ENCODE measurements at regions not wholly inside any gene's neighbourhood (a gene's known extent, or its start where the extent isn't known, plus 50 kb on each side); places are given as distances from the start of the nearest gene placed in this dataset.
A peak's percentile ranks its signal among the peaks of the same experiment; 100 is the strongest.
"Not testable (repeated sequence)": the region's sequence is repeated elsewhere in the genome, so short reads cannot be mapped to it uniquely, and the experiment has no call there.

DNA sequence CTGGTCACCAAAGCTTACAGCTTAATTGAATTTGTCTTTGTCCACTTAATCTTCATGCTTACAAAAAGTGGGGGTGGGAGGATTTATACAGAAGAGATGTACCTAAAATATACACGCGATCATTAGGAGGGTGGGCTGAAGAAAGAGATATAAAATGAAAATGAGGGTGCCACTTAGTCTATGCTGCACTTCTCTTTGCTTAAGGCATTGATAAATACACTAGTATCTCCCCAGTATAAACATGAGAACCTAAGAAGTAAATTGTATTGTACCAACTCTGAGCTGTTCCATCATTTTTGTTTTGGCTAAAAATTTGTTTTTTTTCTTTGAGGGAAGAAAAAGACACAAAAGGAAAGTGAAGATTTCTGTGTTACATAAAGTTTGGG is 170.8 kb upstream of the ZNF217 start:
- no peak overlapping the region for H3K4me3 Mint-ChIP-seq
- H3K27me3 Mint-ChIP-seq: no peaks in the 10 kb centered on the region
- H3K4me1 Mint-ChIP-seq (ENCODE audit: low read depth): peaks cover 13% of the 10 kb centered on the region
- no peaks in the 10 kb centered on the region for H3K36me3 Mint-ChIP-seq (ENCODE audit: low read depth)
- H3K9me3 Mint-ChIP-seq: no peaks in the 10 kb centered on the region
- no peak for DNase-seq
- H3K27ac Mint-ChIP-seq: no peak overlapping the region

DNA sequence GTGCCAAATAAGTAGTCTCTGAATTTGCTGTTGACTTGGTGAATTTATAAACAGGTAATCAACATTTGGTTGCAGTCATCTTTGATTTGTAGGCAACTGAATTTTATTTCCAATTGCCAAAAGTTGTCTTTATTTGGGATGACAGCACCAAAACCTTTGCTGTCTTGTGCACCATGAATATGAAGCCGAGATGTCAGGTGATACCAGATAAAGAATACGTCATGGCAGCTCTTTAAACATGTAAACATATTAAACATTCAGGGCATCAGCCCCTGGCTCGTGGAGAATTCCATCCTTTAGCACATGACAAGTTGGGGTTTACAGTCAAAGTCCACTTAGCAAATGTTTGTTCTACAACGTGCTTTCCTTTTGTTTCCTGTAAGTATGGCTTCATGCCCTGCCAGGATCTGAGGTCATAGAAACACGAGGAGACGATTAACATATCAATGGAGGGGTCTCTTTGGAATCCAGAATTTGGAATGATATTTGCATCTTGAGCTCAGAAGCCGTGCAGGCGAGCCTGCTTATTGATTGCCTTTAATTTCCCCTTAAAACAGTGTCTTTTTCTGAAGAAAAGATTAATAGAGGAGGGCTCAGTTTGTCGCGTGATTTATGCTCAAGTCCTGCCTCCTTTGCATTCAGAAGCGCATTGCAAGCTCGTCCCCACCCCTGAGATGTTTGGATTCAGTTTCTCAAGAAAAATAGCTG is 170.2 kb upstream of the ZNF217 start:
- Mint-ChIP-seq H3K4me3 (no peak overlapping the region), H3K27ac (no peak overlapping the region), H3K27me3 (no peaks in the 10 kb centered on the region), H3K9me3 (no peaks in the 10 kb centered on the region), H3K36me3 (ENCODE audit: low read depth) (no peaks in the 10 kb centered on the region), H3K4me1 (ENCODE audit: low read depth) (peaks cover 13% of the 10 kb centered on the region)
- no peak for DNase-seq

DNA sequence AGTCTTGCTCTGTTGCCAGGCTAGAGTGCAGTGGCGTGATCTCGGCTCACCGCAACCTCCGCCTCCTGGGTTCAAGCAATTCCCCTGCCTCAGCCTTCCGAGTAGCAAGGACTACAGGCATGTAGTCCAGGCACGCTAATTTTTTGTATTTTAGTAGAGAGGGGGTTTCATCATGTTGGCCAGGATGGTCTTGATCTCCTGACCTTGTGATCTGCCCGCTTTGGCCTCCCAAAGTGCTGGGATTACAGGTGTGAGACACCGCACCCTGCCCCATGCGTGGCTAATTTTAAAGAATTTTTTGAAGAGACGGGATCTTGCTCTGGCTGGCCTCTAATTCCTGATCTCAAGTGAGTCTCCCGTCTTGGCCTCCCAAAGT is 168.8 kb upstream of the ZNF217 start:
- H3K27me3 Mint-ChIP-seq; H3K4me3 Mint-ChIP-seq; H3K4me1 Mint-ChIP-seq (ENCODE audit: low read depth); DNase-seq; H3K9me3 Mint-ChIP-seq; H3K36me3 Mint-ChIP-seq (ENCODE audit: low read depth); H3K27ac Mint-ChIP-seq: not testable (repeated sequence)

DNA sequence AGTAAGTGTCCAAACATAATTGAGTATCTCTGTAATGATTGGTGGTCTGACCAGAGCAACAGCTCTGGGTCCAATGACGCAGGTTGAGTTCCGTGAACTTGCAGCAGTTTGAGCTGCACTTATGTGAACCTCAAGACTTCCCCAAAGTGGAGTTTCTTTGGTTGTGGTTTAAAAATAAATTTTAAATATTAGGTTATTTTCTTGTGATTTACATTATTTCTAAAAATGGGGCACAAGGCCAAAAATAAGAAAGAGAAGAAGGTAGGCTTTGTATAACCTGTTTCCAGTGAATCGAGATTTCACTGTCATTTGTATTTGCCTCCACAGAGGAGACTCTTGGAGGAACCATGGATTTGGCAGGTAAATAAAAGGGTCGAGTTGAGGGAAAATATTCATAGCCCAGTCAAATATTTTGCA is 166.4 kb upstream of the ZNF217 start:
- H3K36me3 Mint-ChIP-seq (ENCODE audit: low read depth): no peaks in the 10 kb centered on the region
- no peak overlapping the region for H3K4me3 Mint-ChIP-seq
- no peaks in the 10 kb centered on the region for H3K9me3 Mint-ChIP-seq
- H3K27me3 Mint-ChIP-seq: no peaks in the 10 kb centered on the region
- no peak overlapping the region for H3K27ac Mint-ChIP-seq
- H3K4me1 Mint-ChIP-seq (ENCODE audit: low read depth): peaks cover 16% of the 10 kb centered on the region
- no peak for DNase-seq

DNA sequence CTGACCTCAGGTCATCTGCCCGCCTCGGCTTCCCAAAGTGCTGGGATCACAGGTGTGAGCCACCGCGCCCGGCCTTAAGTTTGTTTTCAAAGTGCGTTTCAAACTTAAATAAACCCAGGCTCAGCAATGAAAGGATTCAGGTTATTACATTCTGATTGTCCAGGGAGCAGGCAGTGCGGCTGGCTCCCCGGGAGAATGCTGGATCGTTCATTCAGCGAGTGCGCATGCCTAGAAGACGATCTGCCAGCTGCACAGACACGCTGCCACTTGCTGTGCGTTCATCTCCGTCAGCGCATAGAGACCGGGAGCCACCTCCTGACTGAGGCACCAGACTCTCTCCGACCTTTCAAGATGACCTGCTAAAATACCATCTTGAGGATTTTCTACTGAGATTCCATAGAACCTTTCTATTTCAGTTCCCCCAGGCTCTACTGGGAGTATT is 163.9 kb upstream of the ZNF217 start:
- H3K27me3 Mint-ChIP-seq: no peaks in the 10 kb centered on the region
- H3K4me3 Mint-ChIP-seq: no peak overlapping the region
- no peak overlapping the region for H3K27ac Mint-ChIP-seq
- no peaks in the 10 kb centered on the region for H3K36me3 Mint-ChIP-seq (ENCODE audit: low read depth)
- DNase-seq: no peak
- H3K9me3 Mint-ChIP-seq: no peaks in the 10 kb centered on the region
- H3K4me1 Mint-ChIP-seq (ENCODE audit: low read depth): peaks cover 42% of the 10 kb centered on the region

DNA sequence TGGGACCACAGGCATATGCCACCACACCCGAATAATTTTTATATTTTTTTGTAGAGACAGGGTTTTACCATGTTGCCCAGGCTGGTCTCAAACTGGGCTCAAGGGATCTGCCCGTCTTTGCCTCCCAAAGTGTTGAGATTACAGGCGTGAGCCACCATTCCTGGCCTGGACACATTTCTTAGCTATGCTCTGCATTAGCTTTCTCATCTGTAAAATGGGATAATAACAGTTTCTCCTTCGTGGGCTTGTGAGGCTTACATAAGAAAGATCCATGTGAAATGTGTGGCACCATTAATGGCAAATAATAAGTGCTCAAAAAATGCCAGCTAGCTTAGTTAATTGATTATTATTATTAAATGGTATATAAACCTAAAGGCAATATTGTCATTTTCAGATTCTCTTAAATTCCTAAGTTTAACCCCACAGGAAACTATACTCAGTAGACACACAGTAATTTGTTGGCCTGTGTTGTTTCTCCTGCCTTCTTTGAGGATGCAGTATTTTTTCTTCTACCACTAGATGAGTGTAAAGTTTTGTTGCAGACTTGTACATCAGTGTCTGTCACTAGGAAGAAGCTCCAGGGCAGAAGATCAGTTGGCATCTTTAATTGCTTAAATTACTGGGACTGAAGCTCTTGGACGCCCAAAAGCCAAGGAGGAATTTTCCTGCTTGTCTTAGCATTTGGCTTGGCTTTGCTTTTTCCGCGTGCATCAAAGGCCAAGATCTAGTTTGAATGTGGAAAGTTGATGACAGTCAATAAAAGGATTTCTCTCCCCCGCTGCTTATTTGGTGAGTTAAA is 162.3 kb upstream of the ZNF217 start:
- peaks cover 57% of the 10 kb centered on the region for H3K4me1 Mint-ChIP-seq (ENCODE audit: low read depth)
- H3K27me3 Mint-ChIP-seq: no peaks in the 10 kb centered on the region
- peak overlapping the region; percentile 26 for H3K27ac Mint-ChIP-seq
- H3K9me3 Mint-ChIP-seq: no peaks in the 10 kb centered on the region
- DNase-seq: no peak
- H3K4me3 Mint-ChIP-seq: no peak overlapping the region
- H3K36me3 Mint-ChIP-seq (ENCODE audit: low read depth): no peaks in the 10 kb centered on the region

DNA sequence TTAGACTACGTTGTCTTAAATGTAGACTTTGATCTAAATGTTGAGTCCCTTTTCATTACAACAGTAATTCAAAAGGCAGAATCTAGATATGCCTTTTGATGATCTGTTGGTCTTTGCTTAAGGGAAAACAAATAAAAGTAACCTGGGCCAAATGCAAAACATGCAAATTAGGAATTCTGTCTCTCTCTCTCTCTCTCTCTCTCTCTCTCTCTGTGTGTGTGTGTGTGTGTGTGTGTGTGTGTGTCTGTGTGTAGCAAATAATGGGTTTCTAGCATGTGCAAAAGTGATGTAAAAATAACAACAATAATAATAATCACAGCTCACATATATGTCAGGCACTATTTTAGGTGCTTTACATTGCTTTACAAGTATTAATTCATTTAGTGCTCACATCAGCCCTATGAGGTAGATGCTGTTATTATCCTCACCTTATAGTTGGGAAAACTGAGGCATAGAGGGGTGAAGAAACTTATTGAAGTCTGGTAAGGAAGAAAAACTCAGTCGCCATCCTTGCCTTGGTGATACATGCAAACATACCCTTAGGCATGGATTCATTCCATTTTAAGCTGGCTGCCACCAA is 160.3 kb upstream of the ZNF217 start:
- H3K4me1 Mint-ChIP-seq (ENCODE audit: low read depth): peaks cover 74% of the 10 kb centered on the region
- H3K9me3 Mint-ChIP-seq: no peaks in the 10 kb centered on the region

DNA sequence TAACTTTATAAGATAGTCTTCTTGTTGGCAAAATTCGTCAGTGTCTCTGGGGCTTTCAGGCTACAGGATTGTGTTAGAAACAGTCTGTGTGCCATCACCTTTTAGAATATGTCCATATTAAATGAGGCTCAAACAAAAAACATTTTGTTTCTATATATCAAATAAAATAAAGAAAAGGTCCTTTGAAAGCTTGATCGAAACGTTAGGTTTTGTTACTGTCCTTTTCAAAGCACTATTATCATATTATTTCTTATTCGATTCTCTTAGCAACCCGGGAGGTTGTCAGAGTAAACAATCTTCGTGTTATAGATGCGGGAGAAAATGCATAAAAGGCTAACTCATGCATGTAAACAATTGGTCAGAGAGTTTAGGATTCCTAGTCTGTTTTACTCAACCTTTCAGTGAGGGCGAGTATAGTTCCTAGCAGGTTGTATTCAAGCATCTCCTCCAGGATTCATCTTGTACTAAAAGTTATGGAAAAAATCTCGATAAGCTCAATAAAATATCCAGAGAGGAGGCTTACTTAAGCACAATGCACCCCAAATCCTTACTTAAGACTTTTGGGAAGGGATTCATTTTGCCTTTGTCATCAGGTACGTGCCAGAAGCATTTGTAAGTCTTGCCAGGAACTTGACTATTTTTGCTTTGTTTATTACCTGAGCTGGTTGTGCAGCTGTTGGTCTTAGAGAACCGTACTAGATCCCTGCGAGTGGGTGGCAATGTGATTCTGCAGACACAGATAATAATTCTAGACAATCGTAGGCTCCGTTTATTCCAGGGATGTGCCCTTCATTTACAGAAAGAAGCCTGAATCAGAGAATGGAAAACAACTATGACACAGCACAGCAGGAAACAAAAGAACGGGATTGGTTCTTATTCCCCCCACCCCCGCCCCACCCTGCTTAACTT is 159.6 kb upstream of the ZNF217 start:
- Mint-ChIP-seq H3K4me1 (ENCODE audit: low read depth) (peaks cover 82% of the 10 kb centered on the region), H3K9me3 (no peaks in the 10 kb centered on the region)

More for the DNA sequence above, 160.3 kb upstream of the ZNF217 start:
- Mint-ChIP-seq H3K36me3 (ENCODE audit: low read depth) (no peaks in the 10 kb centered on the region), H3K27ac (peak overlapping the region; percentile 98), H3K4me3 (peak overlapping the region; percentile 40), H3K27me3 (no peaks in the 10 kb centered on the region)
- no peak for DNase-seq

DNA sequence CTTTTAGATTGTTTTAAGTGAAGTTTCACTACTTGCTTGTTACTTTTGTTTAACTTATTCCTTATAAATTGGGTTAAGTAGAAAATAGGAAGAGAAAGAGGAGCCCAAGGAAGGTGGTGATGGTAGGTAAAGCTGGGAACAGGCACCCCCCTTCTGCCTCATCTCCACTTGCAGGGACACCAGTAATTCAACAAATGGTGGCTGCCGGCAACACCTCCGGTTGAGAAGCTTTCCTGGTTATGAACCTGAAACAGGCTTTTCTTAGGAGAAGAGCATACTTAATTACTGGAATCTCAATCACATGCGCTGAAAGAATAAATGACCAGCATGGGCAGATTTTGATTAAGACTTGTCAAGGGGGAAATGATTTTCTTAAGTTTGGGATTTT is 158.9 kb upstream of the ZNF217 start:
- no peaks in the 10 kb centered on the region for H3K9me3 Mint-ChIP-seq
- peak overlapping the region; percentile 98 for H3K27ac Mint-ChIP-seq
- no peaks in the 10 kb centered on the region for H3K36me3 Mint-ChIP-seq (ENCODE audit: low read depth)
- DNase-seq: no peak
- H3K27me3 Mint-ChIP-seq: no peaks in the 10 kb centered on the region
- H3K4me1 Mint-ChIP-seq (ENCODE audit: low read depth): peaks cover 80% of the 10 kb centered on the region
- no peak overlapping the region for H3K4me3 Mint-ChIP-seq

More for the DNA sequence above, 159.6 kb upstream of the ZNF217 start:
- Mint-ChIP-seq H3K27ac (peak overlapping the region; percentile 98), H3K4me3 (no peak overlapping the region), H3K27me3 (no peaks in the 10 kb centered on the region), H3K36me3 (ENCODE audit: low read depth) (no peaks in the 10 kb centered on the region)
- no peak for DNase-seq

DNA sequence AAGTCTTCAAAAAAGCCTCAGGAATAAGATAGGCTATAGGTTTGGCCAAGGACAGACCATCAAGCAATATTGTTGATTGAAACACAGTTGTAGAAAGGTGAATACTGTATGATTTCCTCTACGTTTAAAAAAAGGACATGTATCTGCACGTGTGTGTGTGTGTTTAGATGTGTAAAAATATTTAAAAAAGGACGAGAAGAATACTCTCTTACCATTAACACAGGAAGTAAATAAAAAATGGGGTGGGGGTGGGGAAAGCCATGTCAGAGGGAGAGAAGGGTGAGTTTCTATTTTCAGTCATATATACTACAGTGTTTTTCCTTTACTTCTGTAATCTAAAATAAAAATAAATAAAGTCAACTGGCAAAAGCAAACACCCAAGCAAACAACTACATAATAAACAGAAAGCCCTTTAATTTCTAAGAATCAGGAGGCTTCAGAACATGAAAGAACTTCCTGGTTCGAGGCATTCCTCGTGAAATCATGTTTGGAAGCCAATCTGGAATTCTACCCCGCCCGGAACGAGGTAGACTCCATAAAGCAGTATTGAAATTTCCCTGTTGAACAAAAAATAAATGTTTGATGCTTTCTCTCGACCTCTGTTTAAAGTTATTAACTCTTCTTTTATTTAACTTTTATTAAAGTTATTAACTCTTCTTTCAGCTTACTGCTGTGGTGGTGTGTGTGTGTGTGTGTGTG is 158.1 kb upstream of the ZNF217 start:
- peak overlapping the region; percentile 98 for H3K27ac Mint-ChIP-seq
- H3K9me3 Mint-ChIP-seq: no peaks in the 10 kb centered on the region
- peaks cover 79% of the 10 kb centered on the region for H3K4me1 Mint-ChIP-seq (ENCODE audit: low read depth)
- no peaks in the 10 kb centered on the region for H3K36me3 Mint-ChIP-seq (ENCODE audit: low read depth)
- no peak for DNase-seq
- H3K27me3 Mint-ChIP-seq: no peaks in the 10 kb centered on the region
- peak overlapping the region; percentile 59 for H3K4me3 Mint-ChIP-seq

DNA sequence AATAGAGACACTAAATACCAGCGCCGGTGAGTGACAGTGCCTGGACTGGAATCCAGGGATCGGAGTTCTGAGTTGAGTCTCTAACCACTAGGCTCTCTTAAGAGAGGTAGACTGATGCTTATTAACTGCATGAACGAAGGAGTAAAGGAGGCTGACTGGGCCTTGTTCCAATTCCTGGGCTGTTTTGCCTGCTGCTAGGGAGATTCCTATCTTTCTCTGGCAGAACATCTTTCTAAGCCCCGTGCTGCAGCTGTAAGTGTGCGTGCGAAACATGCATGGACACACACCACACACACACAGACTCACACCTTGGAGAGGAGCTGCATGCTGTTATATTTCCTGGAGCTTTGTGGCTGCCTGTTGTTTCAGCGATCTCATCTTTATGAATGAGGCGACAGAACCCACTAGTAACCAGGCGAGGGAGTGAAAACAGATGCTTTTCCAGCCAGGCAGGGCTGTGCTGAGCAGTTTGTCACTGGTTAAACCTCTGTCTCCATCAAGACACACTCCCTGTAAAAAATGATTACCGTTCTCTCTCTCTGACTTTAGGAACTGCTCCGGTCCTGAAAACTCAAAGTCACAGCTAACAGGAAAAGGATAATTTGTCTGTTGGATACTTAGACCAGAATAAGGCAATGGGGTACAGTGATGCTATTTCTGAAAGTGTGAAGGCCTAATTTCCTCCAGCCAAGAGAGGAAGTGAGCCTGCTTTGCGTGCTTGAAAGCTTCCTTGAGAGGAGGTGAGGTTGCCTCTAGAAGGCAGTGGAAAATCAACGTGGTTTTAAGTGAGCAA is 157.4 kb upstream of the ZNF217 start:
- peak; percentile 64 for DNase-seq
- Mint-ChIP-seq H3K36me3 (ENCODE audit: low read depth) (no peaks in the 10 kb centered on the region), H3K9me3 (no peaks in the 10 kb centered on the region), H3K4me1 (ENCODE audit: low read depth) (peaks cover 75% of the 10 kb centered on the region), H3K27ac (peak overlapping the region; percentile 98), H3K4me3 (peak overlapping the region; percentile 59), H3K27me3 (no peaks in the 10 kb centered on the region)

DNA sequence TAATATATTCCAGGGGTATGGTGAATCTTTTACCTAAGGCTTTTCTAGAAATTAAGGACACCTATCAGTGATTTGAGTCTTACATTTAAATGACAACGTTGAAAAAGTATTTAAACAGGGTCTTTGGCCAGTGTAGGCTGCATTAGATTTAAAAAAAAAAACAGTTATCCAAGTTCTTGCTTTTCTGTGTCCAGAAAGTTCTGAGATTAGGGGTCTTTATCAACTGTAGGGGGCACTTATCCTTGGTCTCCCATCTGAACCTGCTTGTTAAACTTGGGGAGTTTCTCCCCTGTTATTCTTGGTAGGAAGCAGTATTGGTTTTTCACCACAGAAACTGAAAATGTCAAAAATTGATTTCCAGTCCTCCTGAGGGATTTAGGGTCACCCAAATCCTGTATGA is 155.9 kb upstream of the ZNF217 start:
- Mint-ChIP-seq H3K27ac (peak overlapping the region; percentile 70), H3K36me3 (ENCODE audit: low read depth) (no peaks in the 10 kb centered on the region)

DNA sequence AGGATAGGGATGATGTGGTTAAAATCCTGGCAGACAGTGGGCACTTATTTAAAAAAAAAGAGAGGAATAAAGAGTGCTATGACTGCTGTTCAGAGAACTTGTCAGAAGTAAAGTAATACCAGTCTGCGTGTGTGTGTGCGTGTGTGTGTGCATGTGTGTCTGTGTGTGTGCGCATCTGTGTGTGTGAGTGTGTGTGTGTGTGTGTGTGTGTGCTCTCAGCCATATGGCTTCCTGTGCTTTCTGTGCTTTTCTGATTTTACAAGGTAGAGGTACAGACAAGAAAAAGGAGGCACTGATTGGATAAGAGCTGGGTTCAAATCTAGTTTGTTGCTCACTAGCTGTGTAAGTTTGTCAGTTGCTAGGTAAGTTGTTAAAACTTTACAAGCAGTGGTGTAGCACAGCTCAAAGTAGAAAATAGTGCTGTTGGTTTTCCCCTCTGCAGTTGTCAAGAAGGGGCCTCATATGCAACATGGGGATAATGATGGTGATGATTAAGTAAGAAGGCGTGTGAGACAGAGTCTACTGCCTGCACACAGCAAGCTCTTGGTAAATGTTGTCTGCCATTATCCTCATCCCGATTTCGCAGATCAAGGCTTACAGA is 155.3 kb upstream of the ZNF217 start:
- Mint-ChIP-seq H3K36me3 (ENCODE audit: low read depth) (no peaks in the 10 kb centered on the region), H3K27me3 (no peaks in the 10 kb centered on the region), H3K4me1 (ENCODE audit: low read depth) (peaks cover 55% of the 10 kb centered on the region), H3K4me3 (no peak overlapping the region), H3K9me3 (no peaks in the 10 kb centered on the region), H3K27ac (peak overlapping the region; percentile 70)
- DNase-seq: no peak

More for the DNA sequence above, 155.9 kb upstream of the ZNF217 start:
- no peak for DNase-seq
- H3K9me3 Mint-ChIP-seq: no peaks in the 10 kb centered on the region
- H3K4me3 Mint-ChIP-seq: no peak overlapping the region
- no peaks in the 10 kb centered on the region for H3K27me3 Mint-ChIP-seq
- peaks cover 61% of the 10 kb centered on the region for H3K4me1 Mint-ChIP-seq (ENCODE audit: low read depth)

All from activated T-cell treated with anti-CD3 and anti-CD28 coated beads, Interleukin-2, amount 50 U/mL, for 24 hours (primary cell).